ENCODE measurements at regions not wholly inside any gene's neighbourhood (a gene's known extent, or its start where the extent isn't known, plus 50 kb on each side); places are given as distances from the start of the nearest gene placed in this dataset.
A peak's percentile ranks its signal among the peaks of the same experiment; 100 is the strongest.

DNA sequence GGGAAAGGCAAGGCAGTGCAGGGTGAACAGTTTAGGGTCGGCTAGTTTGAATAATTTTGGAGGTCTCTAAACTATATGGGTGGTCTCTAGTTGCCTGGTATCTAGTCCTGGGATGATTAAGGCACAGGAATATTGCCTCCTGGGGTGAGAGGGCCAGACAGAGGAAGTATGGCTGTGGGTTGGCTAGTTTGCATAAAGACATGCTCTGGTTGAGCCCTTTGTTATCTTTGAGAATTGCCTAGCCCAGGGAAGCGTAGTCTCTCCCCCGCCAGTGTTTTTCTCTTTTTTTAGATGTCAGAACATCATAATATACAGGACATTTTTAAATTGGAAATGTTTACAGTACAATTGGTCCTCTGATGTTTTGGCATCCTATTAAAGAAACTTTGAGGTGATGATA lies 163.5 kb downstream of the PWWP3B start:
- Histone ChIP-seq H3K36me3 (ENCODE audit: control insufficient read depth, insufficient read depth, low read length) (no peaks in the 10 kb centered on the region), H2AFZ (ENCODE audit: low read length) (no peak overlapping the region), H3K27me3 (ENCODE audit: control insufficient read depth, insufficient read depth, low read length) (no peaks in the 10 kb centered on the region), H3K9ac (ENCODE audit: insufficient read depth, low read length) (no peak overlapping the region), H3K4me2 (ENCODE audit: extremely low read depth, insufficient read depth, low read length) (no peak overlapping the region), H3K27ac (ENCODE audit: insufficient read depth, low read length) (no peak overlapping the region), H3K79me2 (ENCODE audit: control insufficient read depth, insufficient read depth, low read length) (no peaks in the 10 kb centered on the region), H4K20me1 (ENCODE audit: control insufficient read depth, extremely low read depth, insufficient read depth, low read length) (no peaks in the 10 kb centered on the region), H3K4me3 (replicated peaks in 1 of 4; ENCODE audit: control extremely low read depth in 1 of 4, insufficient read depth in 1 of 4, low read depth in 3 of 4, low read length in 4 of 4) (no peak overlapping the region), H3K9me3 (ENCODE audit: control insufficient read depth, insufficient read depth, low read depth, low read length) (no peaks in the 10 kb centered on the region), H3K4me1 (ENCODE audit: control insufficient read depth, extremely low read depth, insufficient read depth, low read length) (no peaks in the 10 kb centered on the region)
- TF ChIP-seq, protein P1, sequence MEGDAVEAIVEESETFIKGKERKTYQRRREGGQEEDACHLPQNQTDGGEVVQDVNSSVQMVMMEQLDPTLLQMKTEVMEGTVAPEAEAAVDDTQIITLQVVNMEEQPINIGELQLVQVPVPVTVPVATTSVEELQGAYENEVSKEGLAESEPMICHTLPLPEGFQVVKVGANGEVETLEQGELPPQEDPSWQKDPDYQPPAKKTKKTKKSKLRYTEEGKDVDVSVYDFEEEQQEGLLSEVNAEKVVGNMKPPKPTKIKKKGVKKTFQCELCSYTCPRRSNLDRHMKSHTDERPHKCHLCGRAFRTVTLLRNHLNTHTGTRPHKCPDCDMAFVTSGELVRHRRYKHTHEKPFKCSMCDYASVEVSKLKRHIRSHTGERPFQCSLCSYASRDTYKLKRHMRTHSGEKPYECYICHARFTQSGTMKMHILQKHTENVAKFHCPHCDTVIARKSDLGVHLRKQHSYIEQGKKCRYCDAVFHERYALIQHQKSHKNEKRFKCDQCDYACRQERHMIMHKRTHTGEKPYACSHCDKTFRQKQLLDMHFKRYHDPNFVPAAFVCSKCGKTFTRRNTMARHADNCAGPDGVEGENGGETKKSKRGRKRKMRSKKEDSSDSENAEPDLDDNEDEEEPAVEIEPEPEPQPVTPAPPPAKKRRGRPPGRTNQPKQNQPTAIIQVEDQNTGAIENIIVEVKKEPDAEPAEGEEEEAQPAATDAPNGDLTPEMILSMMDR (conservative IDR thresholded peaks at IDR 0.05 in 1 of 2, IDR thresholded peaks at IDR 0.05 in 1 of 2; ENCODE audit: low read depth in 1 of 2, low read length in 2 of 2): no peak
- no peak for TF ChIP-seq EZH2 (IDR thresholded peaks at IDR 0.05; ENCODE audit: low read length, missing control alignments)
- DNase-seq (ENCODE audit: low read depth in 2 of 2): no peak

DNA sequence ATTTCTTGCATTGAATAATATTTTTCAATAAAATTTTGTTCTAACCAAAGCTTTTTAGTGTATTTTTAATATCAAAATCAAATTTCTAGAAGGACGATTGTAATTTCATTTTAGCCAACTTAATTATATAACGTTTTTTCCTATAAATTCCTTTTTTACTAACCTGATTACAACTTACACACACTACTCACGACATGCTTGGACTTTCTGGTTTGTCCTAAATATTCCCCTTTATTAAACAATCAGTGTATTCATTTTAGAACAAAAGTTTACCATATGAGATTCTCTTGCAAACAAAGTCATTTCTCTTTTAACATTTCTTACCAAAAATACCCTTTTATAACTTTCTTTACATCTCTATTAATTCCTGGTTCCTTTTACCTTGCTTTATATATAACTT lies 173.7 kb downstream of the PWWP3B start:
- Histone ChIP-seq H3K27me3 (ENCODE audit: control insufficient read depth, insufficient read depth, low read length) (no peaks in the 10 kb centered on the region), H3K27ac (ENCODE audit: insufficient read depth, low read length) (no peak overlapping the region), H3K79me2 (ENCODE audit: control insufficient read depth, insufficient read depth, low read length) (no peaks in the 10 kb centered on the region), H3K4me3 (replicated peaks in 1 of 4; ENCODE audit: control extremely low read depth in 1 of 4, insufficient read depth in 1 of 4, low read depth in 3 of 4, low read length in 4 of 4) (no peak overlapping the region), H2AFZ (ENCODE audit: low read length) (no peak overlapping the region), H3K9ac (ENCODE audit: insufficient read depth, low read length) (no peak overlapping the region), H3K4me2 (ENCODE audit: extremely low read depth, insufficient read depth, low read length) (no peak overlapping the region), H3K36me3 (ENCODE audit: control insufficient read depth, insufficient read depth, low read length) (no peaks in the 10 kb centered on the region), H4K20me1 (ENCODE audit: control insufficient read depth, extremely low read depth, insufficient read depth, low read length) (no peaks in the 10 kb centered on the region), H3K4me1 (ENCODE audit: control insufficient read depth, extremely low read depth, insufficient read depth, low read length) (no peaks in the 10 kb centered on the region), H3K9me3 (ENCODE audit: control insufficient read depth, insufficient read depth, low read depth, low read length) (no peaks in the 10 kb centered on the region)
- peak in 1 of 2 donors; percentile 0 for DNase-seq (ENCODE audit: low read depth in 2 of 2)
- TF ChIP-seq EZH2 (IDR thresholded peaks at IDR 0.05; ENCODE audit: low read length, missing control alignments): no peak
- TF ChIP-seq, protein P1 (conservative IDR thresholded peaks at IDR 0.05 in 1 of 2, IDR thresholded peaks at IDR 0.05 in 1 of 2; ENCODE audit: low read depth in 1 of 2, low read length in 2 of 2): no peak

DNA sequence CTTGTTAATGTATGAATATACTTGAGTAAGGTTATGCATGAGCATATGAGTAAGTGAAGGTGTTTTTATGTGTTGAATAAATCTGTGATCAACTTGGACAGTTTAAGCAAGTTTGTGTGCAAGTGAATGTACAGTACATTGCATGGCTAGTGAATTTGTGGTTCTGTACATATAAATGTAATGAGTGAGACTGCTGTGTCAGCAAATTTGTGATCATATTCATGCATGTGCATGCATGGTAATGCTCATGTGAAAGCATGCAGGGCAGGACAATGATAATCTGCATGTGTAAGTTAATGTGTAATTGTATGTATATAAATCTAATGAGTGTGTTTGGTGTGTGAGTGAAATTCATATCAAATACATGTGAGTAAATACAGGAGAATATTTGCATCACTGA lies 188.5 kb downstream of the PWWP3B start:
- Histone ChIP-seq H3K36me3 (ENCODE audit: control insufficient read depth, insufficient read depth, low read length) (no peaks in the 10 kb centered on the region), H4K20me1 (ENCODE audit: control insufficient read depth, extremely low read depth, insufficient read depth, low read length) (no peaks in the 10 kb centered on the region), H3K79me2 (ENCODE audit: control insufficient read depth, insufficient read depth, low read length) (no peaks in the 10 kb centered on the region), H3K9ac (ENCODE audit: insufficient read depth, low read length) (no peak overlapping the region), H3K4me2 (ENCODE audit: extremely low read depth, insufficient read depth, low read length) (no peak overlapping the region), H3K4me1 (ENCODE audit: control insufficient read depth, extremely low read depth, insufficient read depth, low read length) (no peaks in the 10 kb centered on the region), H2AFZ (ENCODE audit: low read length) (no peak overlapping the region), H3K9me3 (ENCODE audit: control insufficient read depth, insufficient read depth, low read depth, low read length) (no peaks in the 10 kb centered on the region), H3K27me3 (ENCODE audit: control insufficient read depth, insufficient read depth, low read length) (no peaks in the 10 kb centered on the region), H3K27ac (ENCODE audit: insufficient read depth, low read length) (no peak overlapping the region), H3K4me3 (replicated peaks in 1 of 4; ENCODE audit: control extremely low read depth in 1 of 4, insufficient read depth in 1 of 4, low read depth in 3 of 4, low read length in 4 of 4) (no peak overlapping the region)
- DNase-seq (ENCODE audit: low read depth in 2 of 2): no peak
- TF ChIP-seq, protein P1 (conservative IDR thresholded peaks at IDR 0.05 in 1 of 2, IDR thresholded peaks at IDR 0.05 in 1 of 2; ENCODE audit: low read depth in 1 of 2, low read length in 2 of 2): no peak

Measured in fibroblast of lung (primary cell).